WTC11 (cell line): ENCODE measurements at regions not wholly inside any gene's neighbourhood (a gene's known extent, or its start where the extent isn't known, plus 50 kb on each side); places are given as distances from the start of the nearest gene placed in this dataset.

ENCODE experiments used
- CTCF ChIP-seq: fragments of 200-600 bp; IDR thresholded peaks from 2 replicates; pipeline ENCODE4 v1.8.0; 2022; ENCODE audit warnings: antibody characterized with exemption
- HMGXB4 ChIP-seq: sonication (generic); formaldehyde crosslinking; IDR thresholded peaks from 2 replicates; pipeline ENCODE4 v1.8.1; 2023; ENCODE audit warnings: mild to moderate bottlenecking, moderate library complexity, missing genetic modification reagents
- KAT7 ChIP-seq: sonication (generic); formaldehyde crosslinking; IDR thresholded peaks from 2 replicates; pipeline ENCODE4 v1.8.1; 2023; ENCODE audit warnings: missing genetic modification reagents, mild to moderate bottlenecking, borderline replicate concordance
- MAX ChIP-seq: sonication (generic); formaldehyde crosslinking; IDR thresholded peaks from 2 replicates; pipeline ENCODE4 v1.8.0; 2022; ENCODE audit warnings: mild to moderate bottlenecking, missing genetic modification reagents
- USF2 ChIP-seq: sonication (generic); formaldehyde crosslinking; IDR thresholded peaks from 2 replicates; pipeline ENCODE4 v1.8.1; 2023; ENCODE audit warnings: mild to moderate bottlenecking, missing genetic modification reagents, moderate library complexity
- ZNF512 ChIP-seq: sonication (generic); formaldehyde crosslinking; IDR thresholded peaks from 2 replicates; pipeline ENCODE4 v1.8.1; 2022; ENCODE audit warnings: missing genetic modification reagents, borderline replicate concordance

GRCh38 chr9:72454871-72455491 is 66.4 kb upstream of the TMC1 start:
- TF ChIP-seq MAX (CRISPR knock-in tag) (no peak), CTCF (no peak), KAT7 (CRISPR knock-in tag) (no peak), HMGXB4 (CRISPR knock-in tag) (no peak), USF2 (CRISPR knock-in tag) (no peak), ZNF512 (CRISPR knock-in tag) (no peak)
